ENCODE measurements at regions not wholly inside any gene's neighbourhood (a gene's known extent, or its start where the extent isn't known, plus 50 kb on each side); places are given as distances from the start of the nearest gene placed in this dataset.

- intact Hi-C loops (cut with micrococcal nuclease), result no loop called here
- no peak for ATAC-seq
- no peak for DNase-seq (ENCODE audit: low read depth, low spot score)
- POLR2A ChIA-PET, result no interaction called here
- Histone ChIP-seq H3K9me3 (ENCODE audit: control insufficient read depth in 1 of 2, insufficient read depth in 1 of 2, low read depth in 1 of 2, low read length in 2 of 2) (no peaks in the 10 kb centered on the region), H3K9ac (ENCODE audit: low read length) (no peak overlapping the region), H3K27ac (ENCODE audit: low read depth, low read length) (no peak overlapping the region), H2AFZ (ENCODE audit: low read depth, low read length, poor library complexity, severe bottlenecking) (no peak overlapping the region), H3K4me3 (replicated peaks in 1 of 2; ENCODE audit: low read depth in 1 of 2, low read length in 2 of 2) (no peak overlapping the region), H3K4me2 (ENCODE audit: low read length) (no peak overlapping the region), H3K36me3 (ENCODE audit: control insufficient read depth in 1 of 2, insufficient read depth in 2 of 2, low read length in 2 of 2) (no peaks in the 10 kb centered on the region), H3K27me3 (ENCODE audit: insufficient read depth, low read length) (no peaks in the 10 kb centered on the region), H4K20me1 (ENCODE audit: insufficient read depth) (no peaks in the 10 kb centered on the region), H3K4me1 (ENCODE audit: control insufficient read depth in 1 of 2, insufficient read depth in 2 of 2, low read length in 2 of 2) (peaks cover 3 to 11% of the 10 kb centered on the region in 2 experiments; a peak in 1 of 4 replicates), H3K9me2 (ENCODE audit: insufficient read depth) (no peaks in the 10 kb centered on the region), H3K79me2 (ENCODE audit: insufficient read depth, low read length) (no peaks in the 10 kb centered on the region)
- TF ChIP-seq EZH2 (IDR thresholded peaks at IDR 0.05) (no peak), JUND (IDR thresholded peaks at IDR 0.05) (no peak), ZBTB33 (IDR thresholded peaks at IDR 0.05; ENCODE audit: extremely low read depth, insufficient replicate concordance, low read length) (no peak), CBX3 (IDR thresholded peaks at IDR 0.05; ENCODE audit: low read depth) (no peak), ZFX (IDR thresholded peaks at IDR 0.05) (no peak), REST (IDR thresholded peaks at IDR 0.05; ENCODE audit: low read depth) (no peak), ATF3 (IDR thresholded peaks at IDR 0.05) (no peak), EGR1 (IDR thresholded peaks at IDR 0.05; ENCODE audit: low read depth) (no peak), SIN3A (IDR thresholded peaks at IDR 0.05; ENCODE audit: low read depth) (no peak), ELF1 (IDR thresholded peaks at IDR 0.05; ENCODE audit: borderline replicate concordance, low read depth) (no peak), EZH2phosphoT487 (IDR thresholded peaks at IDR 0.05; ENCODE audit: borderline replicate concordance) (no peak), SP1 (IDR thresholded peaks at IDR 0.05; ENCODE audit: low read depth) (no peak)
- CTCF ChIA-PET, result no interaction called here
- no TSS peak for BruUV-seq (replicated peaks)
- RAD21 ChIA-PET (ENCODE audit: low non-redundant PET in 1 of 2, low total read pairs in 2 of 2, uncharacterized antibody in 2 of 2, unreplicated experiment in 2 of 2), result no interaction called here
Observed at GRCh38 chr9:107586493-107586892, 96.9 kb upstream of the KLF4 start.

Measured in HCT116 (cell line).